ENCODE measurements at regions not wholly inside any gene's neighbourhood (a gene's known extent, or its start where the extent isn't known, plus 50 kb on each side); places are given as distances from the start of the nearest gene placed in this dataset.
A peak's percentile ranks its signal among the peaks of the same experiment; 100 is the strongest.

DNA sequence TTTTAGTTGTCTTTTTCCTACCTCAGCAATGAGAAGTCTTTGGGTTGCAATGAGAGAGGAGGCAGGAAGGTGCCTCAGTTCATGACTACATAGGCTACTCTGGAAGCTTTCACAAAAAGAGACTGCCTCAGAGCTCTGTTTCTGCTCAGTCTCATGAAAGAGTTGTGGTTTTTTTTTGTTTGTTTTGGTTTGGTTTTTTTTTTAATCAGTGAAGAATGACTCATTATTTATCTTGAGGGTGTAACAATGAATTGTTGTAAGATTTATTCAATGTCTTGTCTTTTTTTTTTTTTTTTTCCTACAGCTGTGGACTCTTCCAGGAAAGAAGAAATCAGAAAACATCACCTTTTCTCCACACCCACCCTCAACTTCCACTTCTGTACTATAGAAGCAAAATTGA lies 67.5 kb upstream of the CXCL13 start:
- TF ChIP-seq POLR2A (IDR thresholded peaks at IDR 0.05), result no peak
- TF ChIP-seq, protein P1, sequence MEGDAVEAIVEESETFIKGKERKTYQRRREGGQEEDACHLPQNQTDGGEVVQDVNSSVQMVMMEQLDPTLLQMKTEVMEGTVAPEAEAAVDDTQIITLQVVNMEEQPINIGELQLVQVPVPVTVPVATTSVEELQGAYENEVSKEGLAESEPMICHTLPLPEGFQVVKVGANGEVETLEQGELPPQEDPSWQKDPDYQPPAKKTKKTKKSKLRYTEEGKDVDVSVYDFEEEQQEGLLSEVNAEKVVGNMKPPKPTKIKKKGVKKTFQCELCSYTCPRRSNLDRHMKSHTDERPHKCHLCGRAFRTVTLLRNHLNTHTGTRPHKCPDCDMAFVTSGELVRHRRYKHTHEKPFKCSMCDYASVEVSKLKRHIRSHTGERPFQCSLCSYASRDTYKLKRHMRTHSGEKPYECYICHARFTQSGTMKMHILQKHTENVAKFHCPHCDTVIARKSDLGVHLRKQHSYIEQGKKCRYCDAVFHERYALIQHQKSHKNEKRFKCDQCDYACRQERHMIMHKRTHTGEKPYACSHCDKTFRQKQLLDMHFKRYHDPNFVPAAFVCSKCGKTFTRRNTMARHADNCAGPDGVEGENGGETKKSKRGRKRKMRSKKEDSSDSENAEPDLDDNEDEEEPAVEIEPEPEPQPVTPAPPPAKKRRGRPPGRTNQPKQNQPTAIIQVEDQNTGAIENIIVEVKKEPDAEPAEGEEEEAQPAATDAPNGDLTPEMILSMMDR (IDR thresholded peaks at IDR 0.05), result no peak
- H3K27ac ChIP-seq, result peak overlapping the region in 2 of 3 donors; percentile 13 to 71

DNA sequence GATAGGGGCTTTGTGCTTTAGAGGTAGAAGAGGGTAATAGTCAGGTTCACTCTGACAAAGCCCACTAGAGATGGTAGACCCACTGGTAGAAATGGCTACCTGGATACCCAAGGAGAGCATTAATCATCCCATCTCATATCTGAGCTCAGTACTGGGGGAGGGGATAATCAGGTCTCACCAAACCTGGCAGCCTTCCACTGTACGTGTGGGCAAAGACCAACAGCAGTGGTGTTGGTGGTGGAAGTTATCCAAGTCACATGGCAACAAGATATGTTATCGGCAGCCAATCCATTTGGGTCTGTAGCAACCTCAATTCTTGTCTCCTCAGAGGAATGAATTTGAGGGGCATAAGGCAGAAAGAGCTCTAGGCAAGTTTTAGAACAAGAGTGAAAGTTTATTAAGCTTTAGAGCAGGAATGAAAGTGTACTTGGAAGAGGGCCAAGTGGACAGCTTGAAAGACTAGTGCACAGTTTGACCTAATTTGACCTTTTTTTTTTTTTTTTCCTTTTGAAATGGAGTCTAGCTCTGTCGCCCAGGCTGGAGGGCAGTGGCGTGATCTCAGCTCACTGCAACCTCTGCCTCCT lies 67.0 kb upstream of the CXCL13 start:
- TF ChIP-seq POLR2A (IDR thresholded peaks at IDR 0.05), result no peak
- TF ChIP-seq, protein P1 (IDR thresholded peaks at IDR 0.05), result no peak
- WGBS (ENCODE audit: insufficient coverage, low coverage, low lambda C conversion rate, missing lambda C conversion rate), result 8% methylated on average over 4 of the region's 4 CpGs
- Histone ChIP-seq H3K27me3 (no peaks in the 10 kb centered on the region), H3K36me3 (no peaks in the 10 kb centered on the region), H3K9me3 (no peaks in the 10 kb centered on the region), H3K4me1 (peaks cover 0 to 19% (median 9%) of the 10 kb centered on the region in 4 donors), H3K27ac (peak overlapping the region; percentile 13 to 76 (median 71)), H3K4me3 (no peak overlapping the region)
- ATAC-seq (peak; percentile 91 to 96 (median 94)), DNase-seq (peak; percentile 79 to 89 (median 86))
- intact Hi-C loops (cut with DNase I), result no loop called here

More for the DNA sequence above, 67.5 kb upstream of the CXCL13 start:
- peak; percentile 65 to 83 (median 68) for ATAC-seq
- Histone ChIP-seq H3K4me3 (no peak overlapping the region), H3K27me3 (no peaks in the 10 kb centered on the region), H3K9me3 (no peaks in the 10 kb centered on the region), H3K4me1 (peaks cover 0 to 19% (median 9%) of the 10 kb centered on the region in 4 donors), H3K36me3 (no peaks in the 10 kb centered on the region)
- no peak for DNase-seq
- intact Hi-C loops (cut with DNase I), result no loop called here
